ENCODE measurements at regions not wholly inside any gene's neighbourhood (a gene's known extent, or its start where the extent isn't known, plus 50 kb on each side); places are given as distances from the start of the nearest gene placed in this dataset.

GRCh38 chr6:126897758-126898157 lies 220.7 kb upstream of the RSPO3 start:
- no peak overlapping the region for H2AFZ ChIP-seq
- H3F3A ChIP-seq (ENCODE audit: insufficient read depth, low read depth): no peaks in the 10 kb centered on the region
- ChIA-PET POLR2A (ENCODE audit: unreplicated experiment) (no interaction called here), CTCF (no interaction called here)
- no peak for TF ChIP-seq EZH2 (IDR thresholded peaks at IDR 0.05; ENCODE audit: low read depth)
- no peaks in the 10 kb centered on the region for H3K36me3 ChIP-seq (ENCODE audit: low read depth)
- BruUV-seq (replicated peaks): no TSS peak
- intact Hi-C loops (cut with micrococcal nuclease; ENCODE audit: unreplicated experiment): no loop called here
- H3K4me2 ChIP-seq: no peak overlapping the region
- no peaks in the 10 kb centered on the region for H3K4me1 ChIP-seq (replicated peaks; ENCODE audit: insufficient read depth)
- no peak overlapping the region for H3K4me3 ChIP-seq
- no peaks in the 10 kb centered on the region for H4K20me1 ChIP-seq (ENCODE audit: insufficient read depth)
- H3K79me2 ChIP-seq (ENCODE audit: low read depth): no peaks in the 10 kb centered on the region
- H3K9me3 ChIP-seq (ENCODE audit: insufficient read depth, low read depth): no peaks in the 10 kb centered on the region
- H3K27ac ChIP-seq: no peak overlapping the region
- no peaks in the 10 kb centered on the region for H3K27me3 ChIP-seq (ENCODE audit: insufficient read depth, low read depth)
- H3K9me2 ChIP-seq (ENCODE audit: insufficient read depth): no peaks in the 10 kb centered on the region
- DNase-seq: no peak

GRCh38 chr6:126904176-126904575 lies 214.3 kb upstream of the RSPO3 start:
- ChIA-PET POLR2A (ENCODE audit: unreplicated experiment) (interaction anchor here (0.6 to 0.7 kb wide), 2 partner anchors 247 to 355 kb away, joined by 3 to 9 read pairs; no protein-coding TSS in a partner anchor), CTCF (no interaction called here)
- Histone ChIP-seq H3K27ac (no peak overlapping the region), H3K4me1 (replicated peaks; ENCODE audit: insufficient read depth) (no peaks in the 10 kb centered on the region), H3K4me3 (no peak overlapping the region), H3K79me2 (ENCODE audit: low read depth) (no peaks in the 10 kb centered on the region), H4K20me1 (ENCODE audit: insufficient read depth) (no peaks in the 10 kb centered on the region), H3F3A (ENCODE audit: insufficient read depth, low read depth) (no peaks in the 10 kb centered on the region), H3K9me3 (ENCODE audit: insufficient read depth, low read depth) (no peaks in the 10 kb centered on the region), H3K27me3 (ENCODE audit: insufficient read depth, low read depth) (no peaks in the 10 kb centered on the region), H3K36me3 (ENCODE audit: low read depth) (no peaks in the 10 kb centered on the region), H3K9me2 (ENCODE audit: insufficient read depth) (no peaks in the 10 kb centered on the region), H3K4me2 (peak overlapping the region; percentile 27), H2AFZ (peak overlapping the region; percentile 15; the same call in 1 of the 2 replicates)
- intact Hi-C loops (cut with micrococcal nuclease; ENCODE audit: unreplicated experiment): no loop called here
- TF ChIP-seq EZH2 (IDR thresholded peaks at IDR 0.05; ENCODE audit: low read depth): no peak
- TF ChIP-seq, protein P1, sequence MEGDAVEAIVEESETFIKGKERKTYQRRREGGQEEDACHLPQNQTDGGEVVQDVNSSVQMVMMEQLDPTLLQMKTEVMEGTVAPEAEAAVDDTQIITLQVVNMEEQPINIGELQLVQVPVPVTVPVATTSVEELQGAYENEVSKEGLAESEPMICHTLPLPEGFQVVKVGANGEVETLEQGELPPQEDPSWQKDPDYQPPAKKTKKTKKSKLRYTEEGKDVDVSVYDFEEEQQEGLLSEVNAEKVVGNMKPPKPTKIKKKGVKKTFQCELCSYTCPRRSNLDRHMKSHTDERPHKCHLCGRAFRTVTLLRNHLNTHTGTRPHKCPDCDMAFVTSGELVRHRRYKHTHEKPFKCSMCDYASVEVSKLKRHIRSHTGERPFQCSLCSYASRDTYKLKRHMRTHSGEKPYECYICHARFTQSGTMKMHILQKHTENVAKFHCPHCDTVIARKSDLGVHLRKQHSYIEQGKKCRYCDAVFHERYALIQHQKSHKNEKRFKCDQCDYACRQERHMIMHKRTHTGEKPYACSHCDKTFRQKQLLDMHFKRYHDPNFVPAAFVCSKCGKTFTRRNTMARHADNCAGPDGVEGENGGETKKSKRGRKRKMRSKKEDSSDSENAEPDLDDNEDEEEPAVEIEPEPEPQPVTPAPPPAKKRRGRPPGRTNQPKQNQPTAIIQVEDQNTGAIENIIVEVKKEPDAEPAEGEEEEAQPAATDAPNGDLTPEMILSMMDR (conservative IDR thresholded peaks at IDR 0.05): no peak
- BruUV-seq (replicated peaks): no TSS peak
- DNase-seq: no peak

DNA sequence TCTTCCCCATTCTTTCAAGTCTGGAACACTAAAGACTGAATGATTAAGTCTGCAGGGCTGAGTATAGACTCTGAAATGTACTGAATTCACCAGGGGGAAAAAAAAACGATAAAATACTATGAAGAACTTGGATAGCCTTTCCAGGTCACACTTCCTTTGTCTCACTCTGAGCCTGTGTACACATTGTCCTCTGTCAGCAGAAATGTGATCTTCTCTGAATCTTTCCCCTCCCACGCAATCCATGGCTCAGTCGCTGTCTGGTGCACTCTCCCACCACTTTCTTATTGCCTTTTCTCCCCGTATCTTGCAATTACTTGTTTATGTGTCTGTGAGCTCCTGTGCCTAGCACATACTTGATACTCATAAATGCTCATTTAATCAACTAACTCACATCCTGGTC lies 212.6 kb upstream of the RSPO3 start:
- CTCF ChIA-PET: no interaction called here

More for the DNA sequence above, 212.6 kb upstream of the RSPO3 start:
- H3K9me3 ChIP-seq (ENCODE audit: insufficient read depth, low read depth): no peaks in the 10 kb centered on the region
- H3K36me3 ChIP-seq (ENCODE audit: low read depth): no peaks in the 10 kb centered on the region
- no peaks in the 10 kb centered on the region for H3K9me2 ChIP-seq (ENCODE audit: insufficient read depth)
- no peaks in the 10 kb centered on the region for H3K27me3 ChIP-seq (ENCODE audit: insufficient read depth, low read depth)
- no peaks in the 10 kb centered on the region for H4K20me1 ChIP-seq (ENCODE audit: insufficient read depth)
- POLR2A ChIA-PET (ENCODE audit: unreplicated experiment): no interaction called here
- H3K4me3 ChIP-seq: no peak overlapping the region
- no peak overlapping the region for H3K4me2 ChIP-seq
- BruUV-seq (replicated peaks): no TSS peak
- no peak overlapping the region for H3K27ac ChIP-seq
- TF ChIP-seq, protein P1 (conservative IDR thresholded peaks at IDR 0.05): no peak
- no peak for TF ChIP-seq EZH2 (IDR thresholded peaks at IDR 0.05; ENCODE audit: low read depth)
- H3K79me2 ChIP-seq (ENCODE audit: low read depth): no peaks in the 10 kb centered on the region
- H2AFZ ChIP-seq: no peak overlapping the region
- no peaks in the 10 kb centered on the region for H3K4me1 ChIP-seq (replicated peaks; ENCODE audit: insufficient read depth)
- no peaks in the 10 kb centered on the region for H3F3A ChIP-seq (ENCODE audit: insufficient read depth, low read depth)
- intact Hi-C loops (cut with micrococcal nuclease; ENCODE audit: unreplicated experiment): no loop called here
- DNase-seq: no peak

Measured in PC-9 (cell line).